T-helper 2 cell treated with Interferon-gamma antibody and Interleukin-4, amounts not matched to agents 5 μg/mL and 100 μg/mL, for 36 hours (primary cell): ENCODE measurements at regions not wholly inside any gene's neighbourhood (a gene's known extent, or its start where the extent isn't known, plus 50 kb on each side); places are given as distances from the start of the nearest gene placed in this dataset.

Experiments used
- DNase-seq: peaks from one replicate; pipeline ENCODE4 v3.0.0; 2021; ENCODE audit warnings: low spot score
- H3K27ac Mint-ChIP-seq: one replicate; pipeline ENCODE4 v1.8.0; 2021; ENCODE audit warnings: mild to moderate bottlenecking, mixed read lengths
- H3K27me3 Mint-ChIP-seq: one replicate; pipeline ENCODE4 v1.8.0; 2021; ENCODE audit warnings: low read depth, mixed read lengths
- H3K36me3 Mint-ChIP-seq: one replicate; pipeline ENCODE4 v1.8.0; 2021; ENCODE audit warnings: low read depth, mixed read lengths
- H3K4me1 Mint-ChIP-seq: one replicate; pipeline ENCODE4 v1.8.0; 2021; ENCODE audit warnings: low read depth, mixed read lengths
- H3K4me3 Mint-ChIP-seq: one replicate; pipeline ENCODE4 v1.8.0; 2022; ENCODE audit warnings: mild to moderate bottlenecking, moderate library complexity, mixed read lengths
- H3K9me3 Mint-ChIP-seq: one replicate; pipeline ENCODE4 v1.8.0; 2021; ENCODE audit warnings: mixed read lengths

DNA sequence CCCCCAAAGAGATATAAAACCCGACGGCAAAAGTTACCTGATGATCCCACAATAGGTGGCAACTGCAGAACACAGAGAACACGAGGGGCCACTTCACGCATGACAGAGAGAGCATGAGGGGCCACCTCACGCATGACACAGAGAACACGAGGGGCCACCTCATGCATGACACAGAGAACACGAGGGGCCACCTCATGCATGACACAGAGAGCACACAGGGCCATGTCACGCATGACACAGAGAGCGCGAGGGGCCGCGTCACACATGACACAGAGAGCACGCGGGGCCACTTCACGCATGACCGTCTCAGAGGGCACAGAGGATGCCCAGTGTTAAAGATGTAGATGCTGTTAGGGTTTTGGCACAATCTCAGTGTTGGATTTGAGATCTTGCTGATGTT lies 1359.5 kb downstream of the TBC1D22A start:
- Mint-ChIP-seq H3K27ac (no peak overlapping the region), H3K36me3 (no peaks in the 10 kb centered on the region), H3K4me3 (no peak overlapping the region), H3K9me3 (no peaks in the 10 kb centered on the region), H3K27me3 (peaks cover 5% of the 10 kb centered on the region), H3K4me1 (no peaks in the 10 kb centered on the region)
- DNase-seq = no peak

DNA sequence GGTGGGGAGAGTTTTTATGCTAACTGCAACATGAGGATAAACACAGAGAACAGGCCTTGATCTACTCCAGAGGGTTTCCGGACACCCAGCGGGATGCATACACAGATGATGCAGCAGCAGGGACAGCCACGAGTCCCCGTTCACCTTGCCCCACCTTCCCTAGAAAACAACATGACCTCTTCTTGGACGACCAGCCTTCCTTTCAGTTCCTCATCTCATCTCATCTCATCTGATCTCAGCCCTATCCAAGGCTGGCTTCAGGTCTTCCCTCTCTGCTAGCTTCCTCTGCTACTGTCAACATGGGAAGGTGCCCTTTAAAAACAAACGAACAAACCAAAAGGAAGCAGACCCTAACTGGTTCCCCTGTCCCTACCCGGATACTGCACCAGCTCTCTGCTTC lies 1356.2 kb downstream of the TBC1D22A start:
- H3K4me3 Mint-ChIP-seq = no peak overlapping the region
- no peak overlapping the region for H3K27ac Mint-ChIP-seq
- H3K36me3 Mint-ChIP-seq = no peaks in the 10 kb centered on the region
- DNase-seq = no peak
- no peaks in the 10 kb centered on the region for H3K4me1 Mint-ChIP-seq
- H3K27me3 Mint-ChIP-seq = peaks cover 5% of the 10 kb centered on the region
- H3K9me3 Mint-ChIP-seq = no peaks in the 10 kb centered on the region

DNA sequence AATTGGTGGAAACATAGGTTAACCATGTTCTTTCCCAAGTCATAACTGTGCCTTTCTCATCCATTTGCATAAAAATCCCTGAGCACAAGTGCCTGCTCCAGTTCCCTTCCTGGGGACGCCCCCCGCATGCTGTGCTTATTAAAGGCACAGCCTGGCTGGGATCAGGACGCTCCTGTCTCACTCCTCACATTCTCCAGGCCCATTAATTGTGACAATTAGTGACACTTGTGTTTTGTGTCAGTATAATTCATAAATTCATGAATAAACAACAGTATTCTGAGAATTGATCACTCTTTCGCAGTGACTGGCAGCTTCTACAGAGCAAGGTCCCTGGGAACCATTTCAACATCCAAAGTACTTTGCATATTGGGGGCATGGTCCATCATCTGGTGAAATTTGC lies 1354.4 kb downstream of the TBC1D22A start:
- Mint-ChIP-seq H3K27ac (no peak overlapping the region), H3K4me3 (no peak overlapping the region), H3K36me3 (no peaks in the 10 kb centered on the region), H3K4me1 (peaks cover 5% of the 10 kb centered on the region), H3K9me3 (no peaks in the 10 kb centered on the region), H3K27me3 (peaks cover 2% of the 10 kb centered on the region)
- DNase-seq = no peak

GRCh38 chr22:48112687-48113521 lies 1350.5 kb downstream of the TBC1D22A start:
- H3K27me3 Mint-ChIP-seq = peaks cover 10% of the 10 kb centered on the region
- H3K9me3 Mint-ChIP-seq = peaks cover 14% of the 10 kb centered on the region
- H3K27ac Mint-ChIP-seq = no peak overlapping the region
- peak; percentile 20 for DNase-seq
- H3K4me3 Mint-ChIP-seq = no peak overlapping the region
- H3K36me3 Mint-ChIP-seq = peaks cover 2% of the 10 kb centered on the region
- peaks cover 5% of the 10 kb centered on the region for H3K4me1 Mint-ChIP-seq

- Mint-ChIP-seq H3K27me3 (peaks cover 36% of the 10 kb centered on the region), H3K9me3 (peaks cover 14% of the 10 kb centered on the region), H3K36me3 (peaks cover 2% of the 10 kb centered on the region), H3K27ac (no peak overlapping the region), H3K4me1 (no peaks in the 10 kb centered on the region), H3K4me3 (no peak overlapping the region)
- DNase-seq = no peak
Observed at GRCh38 chr22:48106715-48107259, 1344.3 kb downstream of the TBC1D22A start.

- Mint-ChIP-seq H3K4me3 (no peak overlapping the region), H3K27ac (no peak overlapping the region), H3K27me3 (peaks cover 36% of the 10 kb centered on the region), H3K36me3 (peaks cover 2% of the 10 kb centered on the region), H3K4me1 (peaks cover 2% of the 10 kb centered on the region), H3K9me3 (peaks cover 14% of the 10 kb centered on the region)
- DNase-seq = no peak
Observed at GRCh38 chr22:48106215-48106614, 1343.8 kb downstream of the TBC1D22A start.

DNA sequence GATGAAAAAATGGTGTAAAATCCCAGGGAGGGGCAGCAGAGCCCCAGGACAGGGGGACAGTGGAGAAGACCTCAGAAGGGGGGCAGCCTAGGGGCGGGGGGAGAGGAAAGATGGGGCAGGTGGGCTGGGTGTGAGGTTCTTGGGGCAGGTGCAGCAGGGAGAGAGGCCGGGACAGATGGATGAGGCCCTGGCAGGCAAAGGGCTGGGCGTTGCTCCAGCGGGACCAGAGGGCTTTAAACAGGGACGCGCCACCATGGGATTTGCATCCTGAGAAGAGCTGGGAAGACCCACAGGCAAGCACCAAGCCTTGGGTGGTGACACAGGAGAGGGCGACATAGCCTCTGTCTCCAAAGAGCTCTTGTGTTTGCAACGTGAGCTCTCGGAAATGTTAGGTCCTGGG lies 1342.8 kb downstream of the TBC1D22A start:
- peaks cover 5% of the 10 kb centered on the region for H3K36me3 Mint-ChIP-seq
- H3K9me3 Mint-ChIP-seq = peaks cover 17% of the 10 kb centered on the region
- no peak overlapping the region for H3K27ac Mint-ChIP-seq
- DNase-seq = no peak
- no peak overlapping the region for H3K4me3 Mint-ChIP-seq
- peaks cover 12% of the 10 kb centered on the region for H3K4me1 Mint-ChIP-seq
- peaks cover 39% of the 10 kb centered on the region for H3K27me3 Mint-ChIP-seq

DNA sequence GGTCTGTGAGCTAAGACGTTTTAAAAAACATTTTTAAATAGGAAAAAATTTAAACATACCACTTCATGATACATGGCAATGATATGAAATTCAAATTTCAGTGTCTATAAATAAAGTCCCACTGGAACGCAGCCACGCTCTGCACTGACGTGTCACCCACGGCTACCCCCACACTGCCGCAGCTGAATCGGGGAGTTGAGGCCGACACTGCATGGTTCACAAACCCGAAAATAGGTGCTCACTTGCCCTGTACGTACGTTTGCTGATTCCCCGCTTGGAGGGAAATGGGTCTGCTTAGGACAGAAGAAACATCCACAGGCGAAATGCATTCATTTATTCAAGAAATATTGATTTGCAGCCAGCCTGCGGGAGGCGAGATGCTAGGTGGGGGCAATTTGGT lies 1342.3 kb downstream of the TBC1D22A start:
- H3K36me3 Mint-ChIP-seq = peaks cover 4% of the 10 kb centered on the region
- peaks cover 17% of the 10 kb centered on the region for H3K4me1 Mint-ChIP-seq
- peaks cover 34% of the 10 kb centered on the region for H3K27me3 Mint-ChIP-seq
- no peak overlapping the region for H3K27ac Mint-ChIP-seq
- H3K9me3 Mint-ChIP-seq = peaks cover 14% of the 10 kb centered on the region
- H3K4me3 Mint-ChIP-seq = no peak overlapping the region
- no peak for DNase-seq

DNA sequence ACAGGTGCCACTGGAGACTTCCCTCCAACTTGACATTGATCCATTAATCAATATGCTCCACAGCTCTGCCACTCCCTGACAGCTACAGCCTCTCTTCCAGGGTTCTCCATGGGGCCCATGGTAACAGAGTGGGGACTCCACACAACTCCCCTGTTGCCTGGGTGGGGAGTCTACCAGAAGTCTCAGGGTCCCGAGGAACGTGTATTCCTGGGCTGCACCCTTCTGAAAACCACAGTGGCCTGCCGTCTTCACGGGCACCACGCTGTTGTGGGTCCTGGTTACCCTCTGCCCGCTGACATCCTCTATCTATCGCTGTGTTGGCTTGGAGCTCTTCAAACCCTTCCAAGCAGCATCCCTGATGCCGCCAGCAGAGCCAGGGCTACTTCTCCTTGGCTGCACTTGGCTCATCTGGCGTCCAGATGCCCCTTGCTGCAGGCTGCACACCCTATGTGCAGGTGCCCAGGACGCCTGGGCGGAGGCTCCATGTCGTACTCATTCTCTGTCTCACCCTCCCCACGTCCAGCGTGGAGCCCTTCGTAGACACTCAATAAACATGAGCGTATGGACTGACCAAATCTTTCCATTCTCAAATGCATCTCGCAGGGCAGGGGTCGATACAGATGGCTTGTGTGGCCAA lies 1341.8 kb downstream of the TBC1D22A start:
- peaks cover 21% of the 10 kb centered on the region for H3K4me1 Mint-ChIP-seq
- no peak overlapping the region for H3K27ac Mint-ChIP-seq
- peaks cover 33% of the 10 kb centered on the region for H3K27me3 Mint-ChIP-seq
- peaks cover 3% of the 10 kb centered on the region for H3K36me3 Mint-ChIP-seq
- DNase-seq = no peak
- peaks cover 13% of the 10 kb centered on the region for H3K9me3 Mint-ChIP-seq
- H3K4me3 Mint-ChIP-seq = no peak overlapping the region

DNA sequence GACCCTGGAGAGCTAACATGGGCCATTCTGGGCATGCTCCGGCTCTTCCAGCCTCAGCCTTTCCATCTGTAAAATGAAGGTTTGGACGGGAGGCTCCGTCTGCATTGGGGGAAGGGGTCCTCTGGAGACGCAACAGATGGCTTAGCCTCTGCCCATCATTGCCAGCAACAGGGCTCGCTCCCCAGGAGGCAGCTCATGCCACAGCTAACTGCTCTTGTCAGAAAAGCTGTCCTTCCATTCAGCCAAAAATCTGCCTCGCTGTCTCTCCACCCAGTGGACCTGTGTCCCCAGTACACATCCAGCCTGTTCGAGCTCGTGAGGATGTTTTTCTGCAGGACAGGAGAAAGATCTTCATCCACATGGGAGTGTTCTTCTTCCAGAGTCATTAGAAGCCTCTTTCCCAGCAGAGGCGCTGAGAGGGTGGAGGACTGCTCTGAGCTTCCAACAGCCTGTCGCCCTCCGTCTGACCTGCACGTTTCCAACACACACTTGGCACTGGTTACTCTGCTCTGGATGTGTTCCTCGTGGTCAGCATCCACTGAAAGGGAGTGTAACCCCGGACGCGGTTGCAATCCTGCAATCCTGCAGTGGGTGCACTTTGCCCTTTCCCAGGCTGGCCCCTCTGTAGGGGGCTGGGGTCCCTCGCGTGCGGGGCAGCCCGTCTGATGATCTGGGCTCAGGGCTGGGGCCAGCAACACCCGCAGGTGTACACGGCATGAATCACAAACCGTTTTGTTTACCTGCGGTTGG lies 1340.9 kb downstream of the TBC1D22A start:
- no peak overlapping the region for H3K4me3 Mint-ChIP-seq
- H3K4me1 Mint-ChIP-seq = peaks cover 29% of the 10 kb centered on the region
- no peak overlapping the region for H3K27ac Mint-ChIP-seq
- no peak for DNase-seq
- peaks cover 3% of the 10 kb centered on the region for H3K36me3 Mint-ChIP-seq
- peaks cover 4% of the 10 kb centered on the region for H3K9me3 Mint-ChIP-seq
- peaks cover 30% of the 10 kb centered on the region for H3K27me3 Mint-ChIP-seq

DNA sequence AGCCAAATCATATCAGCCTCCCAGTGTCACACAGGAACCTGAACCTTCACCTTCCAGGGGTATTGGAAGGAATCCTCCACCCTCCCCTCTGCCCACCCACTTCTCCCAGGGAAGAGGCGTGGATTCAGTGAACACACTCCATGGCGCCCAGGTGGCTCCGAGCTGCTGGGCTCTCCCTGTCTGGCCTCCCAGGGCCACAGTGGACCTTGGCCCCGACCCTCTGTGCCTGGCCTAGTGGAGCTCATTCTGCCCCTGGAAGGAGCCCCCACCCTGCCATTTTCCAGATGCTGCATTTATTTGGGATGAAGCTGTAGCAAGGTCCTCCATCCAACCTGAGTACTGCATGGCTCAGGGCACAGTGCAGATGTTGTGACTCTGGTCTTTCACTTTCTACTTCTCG lies 1340.1 kb downstream of the TBC1D22A start:
- Mint-ChIP-seq H3K36me3 (peaks cover 5% of the 10 kb centered on the region), H3K9me3 (peaks cover 3% of the 10 kb centered on the region), H3K4me3 (no peak overlapping the region), H3K4me1 (peaks cover 34% of the 10 kb centered on the region), H3K27ac (no peak overlapping the region), H3K27me3 (peaks cover 33% of the 10 kb centered on the region)
- DNase-seq = no peak

DNA sequence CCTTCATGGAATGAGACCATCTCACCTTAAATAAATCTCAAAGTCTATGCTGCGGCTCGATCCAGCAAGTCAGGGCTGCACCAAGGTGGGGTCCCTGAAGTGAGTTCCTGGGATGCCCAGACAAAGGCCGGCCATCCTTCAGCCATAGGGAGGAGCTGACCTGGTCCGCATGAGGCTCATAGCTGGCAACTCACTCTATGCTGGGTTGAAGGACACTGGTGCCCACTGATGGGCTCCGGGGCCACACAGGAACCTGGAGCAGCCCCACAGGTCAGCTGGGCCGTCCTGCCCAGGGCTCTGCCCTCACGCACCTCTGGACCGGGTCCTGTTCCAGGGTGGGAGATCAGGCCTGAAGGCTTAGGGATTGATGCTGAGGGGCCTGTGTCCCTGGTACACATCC lies 1339.3 kb downstream of the TBC1D22A start:
- Mint-ChIP-seq H3K27me3 (peaks cover 28% of the 10 kb centered on the region), H3K4me1 (peaks cover 38% of the 10 kb centered on the region), H3K36me3 (peaks cover 5% of the 10 kb centered on the region), H3K27ac (no peak overlapping the region), H3K4me3 (no peak overlapping the region), H3K9me3 (peaks cover 3% of the 10 kb centered on the region)
- no peak for DNase-seq

- Mint-ChIP-seq H3K27ac (peak overlapping the region; percentile 24), H3K4me1 (peaks cover 38% of the 10 kb centered on the region), H3K27me3 (peaks cover 25% of the 10 kb centered on the region), H3K4me3 (peak overlapping the region; percentile 62), H3K36me3 (peaks cover 5% of the 10 kb centered on the region), H3K9me3 (peaks cover 3% of the 10 kb centered on the region)
- DNase-seq = no peak
Observed at GRCh38 chr22:48100685-48101417, 1338.4 kb downstream of the TBC1D22A start.
